Osteocyte (in vitro differentiated cells): ENCODE measurements at regions not wholly inside any gene's neighbourhood (a gene's known extent, or its start where the extent isn't known, plus 50 kb on each side); places are given as distances from the start of the nearest gene placed in this dataset.

Experiments used
- DNase-seq: peaks from one replicate; pipeline ENCODE4 v3.0.0; 2021; ENCODE audit warnings: mixed read lengths; ENCODE audit not compliant: unreplicated experiment; ENCODE audit errors: extremely low spot score
- H3K27ac Mint-ChIP-seq: one replicate; pipeline ENCODE4 v1.8.0; 2021; ENCODE audit warnings: mild to moderate bottlenecking, mixed read lengths; ENCODE audit not compliant: unreplicated experiment
- H3K27me3 Mint-ChIP-seq: one replicate; pipeline ENCODE4 v1.8.0; 2021; ENCODE audit warnings: mixed read lengths; ENCODE audit not compliant: unreplicated experiment
- H3K36me3 Mint-ChIP-seq: one replicate; pipeline ENCODE4 v1.8.0; 2021; ENCODE audit warnings: mixed read lengths; ENCODE audit not compliant: unreplicated experiment
- H3K4me1 Mint-ChIP-seq: one replicate; pipeline ENCODE4 v1.8.0; 2021; ENCODE audit warnings: mixed read lengths; ENCODE audit not compliant: unreplicated experiment
- H3K4me3 Mint-ChIP-seq: one replicate; pipeline ENCODE4 v1.8.0; 2021; ENCODE audit warnings: mild to moderate bottlenecking, moderate library complexity, mixed read lengths; ENCODE audit not compliant: unreplicated experiment
- H3K9me3 Mint-ChIP-seq: one replicate; pipeline ENCODE4 v1.8.0; 2021; ENCODE audit warnings: mixed read lengths; ENCODE audit not compliant: unreplicated experiment
- CTCF ChIP-seq: fragments of 200-600 bp; sonication (generic); IDR thresholded peaks from 2 replicates; pipeline ENCODE4 v1.5.0; 2021; ENCODE audit warnings: antibody characterized with exemption, mild to moderate bottlenecking, moderate library complexity

- no peaks in the 10 kb centered on the region for H3K27me3 Mint-ChIP-seq
- no peak for DNase-seq
- no peak overlapping the region for H3K4me3 Mint-ChIP-seq
- peaks cover 24% of the 10 kb centered on the region for H3K4me1 Mint-ChIP-seq
- H3K27ac Mint-ChIP-seq: no peak overlapping the region
- no peak for TF ChIP-seq CTCF
- H3K36me3 Mint-ChIP-seq: no peaks in the 10 kb centered on the region
- no peaks in the 10 kb centered on the region for H3K9me3 Mint-ChIP-seq
These were observed 119.7 kb downstream of the ALDH8A1 start for GRCh38 chr6:134830194-134830593.

- DNase-seq: no peak
- Mint-ChIP-seq H3K4me3 (no peak overlapping the region), H3K9me3 (no peaks in the 10 kb centered on the region), H3K4me1 (peaks cover 15% of the 10 kb centered on the region), H3K27me3 (no peaks in the 10 kb centered on the region), H3K36me3 (peaks cover under 1% of the 10 kb centered on the region), H3K27ac (no peak overlapping the region)
- no peak for TF ChIP-seq CTCF
These were observed 121.3 kb downstream of the ALDH8A1 start for GRCh38 chr6:134828641-134829040.

DNA sequence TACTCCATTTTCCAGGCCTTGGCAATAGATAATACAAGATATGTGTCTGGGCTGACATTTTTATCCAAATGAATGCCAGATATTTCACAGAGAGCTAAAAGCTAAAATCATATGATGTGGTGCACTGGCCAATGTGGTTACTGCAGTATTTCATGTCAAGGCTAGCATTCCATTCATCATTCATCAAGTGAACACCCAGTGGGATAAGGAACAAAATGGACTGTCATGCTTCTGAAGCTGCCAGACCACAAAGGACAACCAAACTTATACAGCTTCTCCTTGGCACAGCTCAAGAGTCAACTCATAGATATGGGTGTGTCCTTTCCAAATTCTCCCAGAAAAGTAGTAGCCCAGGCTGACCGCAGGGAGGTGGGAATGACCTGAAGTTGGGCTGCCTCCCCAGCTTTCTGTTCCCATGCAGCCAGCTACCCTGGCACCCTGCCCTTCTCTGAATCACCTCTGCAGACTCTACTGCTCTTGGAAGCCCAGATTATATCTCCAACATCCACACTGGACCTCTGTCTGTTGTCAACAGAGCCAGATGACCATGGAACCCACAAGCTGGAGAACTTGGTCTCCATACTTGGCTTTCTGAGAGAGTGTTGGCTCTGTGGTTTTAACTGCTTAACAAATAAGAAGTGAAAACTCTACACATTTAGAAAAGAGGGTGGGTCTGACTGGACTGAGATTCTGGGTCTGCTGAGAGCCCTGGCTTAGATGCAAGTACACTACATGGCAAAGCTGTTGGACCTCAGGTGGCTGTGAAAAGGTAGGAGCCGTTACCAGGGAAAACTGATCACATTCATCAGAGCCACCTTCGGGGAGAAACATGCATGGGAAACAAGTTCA is 122.8 kb downstream of the ALDH8A1 start:
- H3K4me3 Mint-ChIP-seq: no peak overlapping the region
- peaks cover 30% of the 10 kb centered on the region for H3K4me1 Mint-ChIP-seq
- TF ChIP-seq CTCF: no peak
- no peak for DNase-seq
- H3K27ac Mint-ChIP-seq: peak overlapping the region; percentile 67
- H3K27me3 Mint-ChIP-seq: no peaks in the 10 kb centered on the region
- H3K36me3 Mint-ChIP-seq: peaks cover 2% of the 10 kb centered on the region
- no peaks in the 10 kb centered on the region for H3K9me3 Mint-ChIP-seq

GRCh38 chr6:134823710-134824034 is 126.2 kb downstream of the ALDH8A1 start:
- peaks cover 4% of the 10 kb centered on the region for H3K36me3 Mint-ChIP-seq
- H3K9me3 Mint-ChIP-seq: no peaks in the 10 kb centered on the region
- no peak overlapping the region for H3K4me3 Mint-ChIP-seq
- peaks cover 50% of the 10 kb centered on the region for H3K4me1 Mint-ChIP-seq
- no peak for TF ChIP-seq CTCF
- DNase-seq: no peak
- H3K27me3 Mint-ChIP-seq: no peaks in the 10 kb centered on the region
- H3K27ac Mint-ChIP-seq: peak overlapping the region; percentile 89

DNA sequence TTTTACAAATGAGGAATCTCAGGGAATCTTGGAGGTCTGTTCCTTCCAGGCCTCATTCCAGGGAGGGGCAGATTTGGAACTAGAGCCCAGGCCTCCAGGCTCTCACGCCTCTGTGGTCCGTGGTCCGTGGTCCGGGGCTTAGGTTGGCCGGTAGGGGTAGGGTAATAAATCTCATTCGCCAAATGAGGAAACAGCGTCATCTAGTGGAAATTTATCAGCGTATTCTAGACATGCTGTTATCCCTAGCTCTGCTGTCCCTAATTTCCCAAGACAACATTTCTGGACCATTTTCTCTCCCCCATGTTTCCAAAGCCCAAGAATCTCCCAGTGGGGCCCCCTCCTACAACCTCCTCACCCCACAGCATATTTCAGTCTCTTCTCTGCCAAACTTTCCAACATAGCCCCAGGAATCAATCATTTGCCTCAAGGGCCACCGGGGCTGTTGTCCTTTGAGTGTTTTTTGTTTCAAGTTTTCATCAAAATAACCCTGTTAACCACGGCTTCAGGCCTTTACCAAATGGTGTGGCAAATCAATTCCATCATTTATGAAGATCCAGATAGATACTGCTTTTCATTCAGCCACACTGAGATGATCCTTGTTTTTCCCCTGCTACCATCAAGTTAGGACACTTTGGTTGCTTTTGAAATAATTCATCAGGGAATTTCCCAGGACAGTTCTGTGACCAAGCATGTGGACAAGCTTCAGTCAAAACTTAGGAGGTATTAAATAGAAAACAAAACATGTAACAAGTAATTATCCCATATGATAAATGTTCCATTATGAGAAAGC is 126.8 kb downstream of the ALDH8A1 start:
- DNase-seq: peak; percentile 91
- peak; percentile 94 for TF ChIP-seq CTCF
- H3K36me3 Mint-ChIP-seq: peaks cover 4% of the 10 kb centered on the region
- no peaks in the 10 kb centered on the region for H3K9me3 Mint-ChIP-seq
- H3K27me3 Mint-ChIP-seq: no peaks in the 10 kb centered on the region
- H3K27ac Mint-ChIP-seq: peak overlapping the region; percentile 89
- no peak overlapping the region for H3K4me3 Mint-ChIP-seq
- H3K4me1 Mint-ChIP-seq: peaks cover 50% of the 10 kb centered on the region
